Gastrocnemius medialis (tissue), 4 donors: ENCODE measurements at regions not wholly inside any gene's neighbourhood (a gene's known extent, or its start where the extent isn't known, plus 50 kb on each side); places are given as distances from the start of the nearest gene placed in this dataset.

Experiments
- ATAC-seq, 2 donors: fragments of 150-250 bp; one replicate each; pipeline ENCODE4 v1.9.1; 2016
- DNase-seq, 2 donors: peaks; one replicate each; pipeline ENCODE4 v3.0.0-alpha.2; 2019
- H3K27ac ChIP-seq, 4 donors: fragments of 200-600 bp; sonication (generic); 1 replicate in 1 of 4; 2 replicates in 3 of 4; pipeline ENCODE4 v1.5.1; 2016 to 2018; ENCODE audit warnings: mild to moderate bottlenecking in 2 of 4, moderate library complexity in 1 of 4
- H3K27me3 ChIP-seq, 3 donors: fragments of 200-600 bp; sonication (generic) in 2 of 3; 1 replicate in 1 of 3; 2 replicates in 2 of 3; pipeline versions ENCODE4 v1.5.1 to v1.6.0; 2016 to 2019; ENCODE audit warnings: mild to moderate bottlenecking in 1 of 3, moderate library complexity in 1 of 3
- H3K36me3 ChIP-seq, 2 donors: fragments of 200-600 bp; sonication (generic) in 1 of 2; one replicate each; pipeline ENCODE4 v1.5.1; 2017 to 2018
- H3K4me1 ChIP-seq, 2 donors: fragments of 200-600 bp; sonication (generic) in 1 of 2; one replicate each; pipeline ENCODE4 v1.5.1; 2016 to 2017; ENCODE audit warnings: mild to moderate bottlenecking in 2 of 2
- H3K4me3 ChIP-seq, 4 donors: fragments of 200-600 bp; sonication (generic) in 3 of 4; 1 replicate in 1 of 4; 2 replicates in 3 of 4; pipeline ENCODE4 v1.5.1; 2016 to 2019; ENCODE audit warnings: mild to moderate bottlenecking in 2 of 4
- H3K9me3 ChIP-seq, 3 donors: fragments of 200-600 bp; sonication (generic) in 2 of 3; 1 replicate in 1 of 3; 2 replicates in 2 of 3; pipeline ENCODE4 v1.5.1; 2016 to 2019
- CTCF ChIP-seq, 5 experiments: fragments of 450-650 bp in 3 of 5; fragments of 200-600 bp in 2 of 5; sonication (generic) in 2 of 5; IDR thresholded peaks in 4 of 5; conservative IDR thresholded peaks in 1 of 5; 1 replicate in 4 of 5; 2 replicates in 1 of 5; pipeline ENCODE4 v1.5.1; 2016 to 2019; ENCODE audit warnings: antibody characterized with exemption in 5 of 5, mild to moderate bottlenecking in 3 of 5, moderate library complexity in 3 of 5
- POLR2A ChIP-seq, 2 donors: fragments of 450-650 bp; IDR thresholded peaks; one replicate each; pipeline ENCODE4 v1.6.1; 2017; ENCODE audit warnings: antibody characterized with exemption in 2 of 2, mild to moderate bottlenecking in 2 of 2, moderate library complexity in 2 of 2
- in situ Hi-C, 4 donors: fragments of 200-750 bp; cut with MboI; loops; one replicate each; pipeline versions ENCODE4 v1.15.0 to v1.8.0; 2017; ENCODE audit warnings: low sequenced_read_pairs in 4 of 4
- intact Hi-C: fragments of 100-400 bp; cut with DNase I; formaldehyde crosslinking; loops from one replicate; pipeline ENCODE4 v1.15.1; 2023; ENCODE audit warnings: low total_unique reads

GRCh38 chr13:93108111-93108601 lies 118.5 kb upstream of the GPC6 start:
- Histone ChIP-seq H3K4me1 (no peaks in the 10 kb centered on the region), H3K36me3 (no peaks in the 10 kb centered on the region), H3K4me3 (no peak overlapping the region), H3K9me3 (no peaks in the 10 kb centered on the region), H3K27me3 (no peaks in the 10 kb centered on the region), H3K27ac (no peak overlapping the region)
- no peak for ATAC-seq
- no peak for DNase-seq
- intact Hi-C loops: no loop called here
- in situ Hi-C loops: loop anchor here in 1 of 4 donors (25.0 kb wide), 1 partner anchor 104 kb away; no protein-coding TSS in a partner anchor
- TF ChIP-seq CTCF (IDR thresholded peaks at IDR 0.05 in 4 of 5, conservative IDR thresholded peaks at IDR 0.05 in 1 of 5): no peak
- TF ChIP-seq POLR2A (IDR thresholded peaks at IDR 0.05): no peak

GRCh38 chr13:93116809-93117208 lies 109.8 kb upstream of the GPC6 start:
- Histone ChIP-seq H3K36me3 (no peaks in the 10 kb centered on the region), H3K4me3 (no peak overlapping the region), H3K27ac (no peak overlapping the region), H3K4me1 (no peaks in the 10 kb centered on the region), H3K27me3 (no peaks in the 10 kb centered on the region), H3K9me3 (no peaks in the 10 kb centered on the region)
- DNase-seq (no peak), ATAC-seq (no peak)
- TF ChIP-seq CTCF (IDR thresholded peaks at IDR 0.05 in 4 of 5, conservative IDR thresholded peaks at IDR 0.05 in 1 of 5) (no peak), POLR2A (IDR thresholded peaks at IDR 0.05) (no peak)
- intact Hi-C loops: no loop called here
- in situ Hi-C loops: loop anchor here in 1 of 4 donors (25.0 kb wide), 1 partner anchor 95 kb away; no protein-coding TSS in a partner anchor

GRCh38 chr13:93118081-93118615 lies 108.5 kb upstream of the GPC6 start:
- intact Hi-C loops (no loop called here), in situ Hi-C loops (loop anchor here in 1 of 4 donors (25.0 kb wide), 1 partner anchor 94 kb away; no protein-coding TSS in a partner anchor)
- Histone ChIP-seq H3K27me3 (no peaks in the 10 kb centered on the region), H3K27ac (no peak overlapping the region), H3K36me3 (no peaks in the 10 kb centered on the region), H3K9me3 (no peaks in the 10 kb centered on the region), H3K4me1 (no peaks in the 10 kb centered on the region), H3K4me3 (no peak overlapping the region)
- ATAC-seq (no peak), DNase-seq (no peak)
- no peak for TF ChIP-seq POLR2A (IDR thresholded peaks at IDR 0.05)
- no peak for TF ChIP-seq CTCF (IDR thresholded peaks at IDR 0.05 in 4 of 5, conservative IDR thresholded peaks at IDR 0.05 in 1 of 5)

DNA sequence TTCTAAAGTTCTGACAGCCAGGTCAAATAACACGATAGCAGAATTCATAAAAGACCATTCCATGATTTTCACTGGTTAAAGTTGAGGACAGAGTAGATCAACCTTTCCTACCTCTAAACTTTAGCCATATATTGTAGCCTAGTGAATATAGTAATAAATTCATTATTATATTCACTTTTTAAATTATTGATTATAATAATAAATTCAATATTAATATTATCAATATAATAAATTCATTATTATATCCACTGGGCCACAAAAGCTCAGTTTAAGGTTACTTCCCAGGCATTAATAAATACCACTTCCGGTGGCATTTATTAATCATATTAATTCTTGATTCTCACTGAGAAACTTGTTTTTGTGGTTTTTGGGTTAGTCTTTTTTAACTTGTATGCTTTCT lies 85.7 kb upstream of the GPC6 start:
- Histone ChIP-seq H3K4me3 (no peak overlapping the region), H3K36me3 (no peaks in the 10 kb centered on the region), H3K9me3 (no peaks in the 10 kb centered on the region), H3K4me1 (no peaks in the 10 kb centered on the region), H3K27me3 (no peaks in the 10 kb centered on the region), H3K27ac (no peak overlapping the region)
- in situ Hi-C loops (no loop called here), intact Hi-C loops (no loop called here)
- no peak for DNase-seq
- TF ChIP-seq POLR2A (IDR thresholded peaks at IDR 0.05): no peak
- TF ChIP-seq CTCF (IDR thresholded peaks at IDR 0.05 in 4 of 5, conservative IDR thresholded peaks at IDR 0.05 in 1 of 5): no peak
- ATAC-seq: no peak

GRCh38 chr13:93144031-93144430 lies 82.6 kb upstream of the GPC6 start:
- Histone ChIP-seq H3K27ac (no peak overlapping the region), H3K9me3 (no peaks in the 10 kb centered on the region), H3K4me1 (no peaks in the 10 kb centered on the region), H3K27me3 (no peaks in the 10 kb centered on the region), H3K4me3 (no peak overlapping the region), H3K36me3 (no peaks in the 10 kb centered on the region)
- no peak for TF ChIP-seq POLR2A (IDR thresholded peaks at IDR 0.05)
- intact Hi-C loops (no loop called here), in situ Hi-C loops (no loop called here)
- no peak for DNase-seq
- no peak for ATAC-seq
